Calu3 (cell line): ENCODE measurements at regions not wholly inside any gene's neighbourhood (a gene's known extent, or its start where the extent isn't known, plus 50 kb on each side); places are given as distances from the start of the nearest gene placed in this dataset.
"Not testable (repeated sequence)": the region's sequence is repeated elsewhere in the genome, so short reads cannot be mapped to it uniquely, and the experiment has no call there.

Experiments
- BruUV-seq: library from RNA; stranded (reverse); fragments of 400-500 nt; replicated peaks from 2 replicates; lab custom pipeline; 2021; lab: Mats Ljungman, UMichigan
- CTCF ChIA-PET: fragments of 300-600 bp; sonication (Branson Sonifier 250); formaldehyde crosslinking; loops from one replicate; lab custom pipeline; 2022; ENCODE audit warnings: antibody characterized with exemption; lab: Charles Lee
- DNase-seq: peaks from one replicate; pipeline ENCODE4 v3.0.0; 2022
- H3K27ac Mint-ChIP-seq: one replicate; pipeline ENCODE4 v1.8.0; 2022; ENCODE audit warnings: mixed read lengths; ENCODE audit not compliant: unreplicated experiment
- H3K27me3 Mint-ChIP-seq: one replicate; pipeline ENCODE4 v1.8.0; 2022; ENCODE audit warnings: mixed read lengths; ENCODE audit not compliant: unreplicated experiment
- H3K36me3 Mint-ChIP-seq: one replicate; pipeline ENCODE4 v1.8.0; 2022; ENCODE audit warnings: mild to moderate bottlenecking, moderate library complexity, mixed read lengths; ENCODE audit not compliant: insufficient read depth, unreplicated experiment
- H3K4me1 Mint-ChIP-seq: one replicate; pipeline ENCODE4 v1.8.0; 2022; ENCODE audit warnings: mild to moderate bottlenecking, low read depth, mixed read lengths; ENCODE audit not compliant: unreplicated experiment
- H3K4me3 Mint-ChIP-seq: one replicate; pipeline ENCODE4 v1.8.0; 2022; ENCODE audit warnings: mild to moderate bottlenecking, low read depth, moderate library complexity, mixed read lengths; ENCODE audit not compliant: unreplicated experiment
- H3K9me3 Mint-ChIP-seq: one replicate; pipeline ENCODE4 v1.8.0; 2022; ENCODE audit warnings: low read depth, mixed read lengths; ENCODE audit not compliant: unreplicated experiment
- intact Hi-C: fragments of 100-400 bp; cut with micrococcal nuclease; formaldehyde crosslinking; loops from one replicate; pipeline ENCODE4 v1.10.0; 2022; ENCODE audit not compliant: unreplicated experiment
- TF ChIP-seq, protein P1 (sequence below): fragments of 200-600 bp; IDR thresholded peaks from one replicate; pipeline ENCODE4 v1.8.0; 2022; ENCODE audit warnings: antibody characterized with exemption; ENCODE audit not compliant: unreplicated experiment

DNA sequence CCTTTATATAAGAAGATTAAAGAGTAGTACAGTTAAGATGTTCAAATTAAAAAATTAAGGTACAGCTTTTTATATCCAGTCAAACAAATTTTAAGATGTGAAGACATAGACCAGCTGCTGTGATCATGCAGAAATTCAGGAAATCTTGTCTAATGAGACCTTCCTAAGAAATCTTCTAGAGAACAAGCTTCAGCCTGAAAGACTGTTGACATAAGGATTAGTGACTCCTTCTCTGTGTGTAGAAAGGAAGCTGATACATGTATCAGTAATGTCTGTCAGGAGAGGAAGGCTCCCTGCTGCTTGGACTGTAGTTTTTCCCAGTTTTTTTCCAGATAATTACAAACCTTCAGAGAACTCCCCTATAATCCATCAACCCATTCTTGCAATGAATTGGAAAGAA lies 75.8 kb upstream of the PCSK5 start:
- H3K27ac Mint-ChIP-seq, result no peak overlapping the region
- TF ChIP-seq, protein P1, sequence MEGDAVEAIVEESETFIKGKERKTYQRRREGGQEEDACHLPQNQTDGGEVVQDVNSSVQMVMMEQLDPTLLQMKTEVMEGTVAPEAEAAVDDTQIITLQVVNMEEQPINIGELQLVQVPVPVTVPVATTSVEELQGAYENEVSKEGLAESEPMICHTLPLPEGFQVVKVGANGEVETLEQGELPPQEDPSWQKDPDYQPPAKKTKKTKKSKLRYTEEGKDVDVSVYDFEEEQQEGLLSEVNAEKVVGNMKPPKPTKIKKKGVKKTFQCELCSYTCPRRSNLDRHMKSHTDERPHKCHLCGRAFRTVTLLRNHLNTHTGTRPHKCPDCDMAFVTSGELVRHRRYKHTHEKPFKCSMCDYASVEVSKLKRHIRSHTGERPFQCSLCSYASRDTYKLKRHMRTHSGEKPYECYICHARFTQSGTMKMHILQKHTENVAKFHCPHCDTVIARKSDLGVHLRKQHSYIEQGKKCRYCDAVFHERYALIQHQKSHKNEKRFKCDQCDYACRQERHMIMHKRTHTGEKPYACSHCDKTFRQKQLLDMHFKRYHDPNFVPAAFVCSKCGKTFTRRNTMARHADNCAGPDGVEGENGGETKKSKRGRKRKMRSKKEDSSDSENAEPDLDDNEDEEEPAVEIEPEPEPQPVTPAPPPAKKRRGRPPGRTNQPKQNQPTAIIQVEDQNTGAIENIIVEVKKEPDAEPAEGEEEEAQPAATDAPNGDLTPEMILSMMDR, result no peak
- peaks cover 3% of the 10 kb centered on the region for H3K9me3 Mint-ChIP-seq
- H3K27me3 Mint-ChIP-seq, result peaks cover 10% of the 10 kb centered on the region
- DNase-seq, result no peak
- no TSS peak for BruUV-seq
- H3K4me3 Mint-ChIP-seq, result no peak overlapping the region
- CTCF ChIA-PET, result no interaction called here
- intact Hi-C loops, result no loop called here
- no peaks in the 10 kb centered on the region for H3K4me1 Mint-ChIP-seq
- H3K36me3 Mint-ChIP-seq, result no peaks in the 10 kb centered on the region

DNA sequence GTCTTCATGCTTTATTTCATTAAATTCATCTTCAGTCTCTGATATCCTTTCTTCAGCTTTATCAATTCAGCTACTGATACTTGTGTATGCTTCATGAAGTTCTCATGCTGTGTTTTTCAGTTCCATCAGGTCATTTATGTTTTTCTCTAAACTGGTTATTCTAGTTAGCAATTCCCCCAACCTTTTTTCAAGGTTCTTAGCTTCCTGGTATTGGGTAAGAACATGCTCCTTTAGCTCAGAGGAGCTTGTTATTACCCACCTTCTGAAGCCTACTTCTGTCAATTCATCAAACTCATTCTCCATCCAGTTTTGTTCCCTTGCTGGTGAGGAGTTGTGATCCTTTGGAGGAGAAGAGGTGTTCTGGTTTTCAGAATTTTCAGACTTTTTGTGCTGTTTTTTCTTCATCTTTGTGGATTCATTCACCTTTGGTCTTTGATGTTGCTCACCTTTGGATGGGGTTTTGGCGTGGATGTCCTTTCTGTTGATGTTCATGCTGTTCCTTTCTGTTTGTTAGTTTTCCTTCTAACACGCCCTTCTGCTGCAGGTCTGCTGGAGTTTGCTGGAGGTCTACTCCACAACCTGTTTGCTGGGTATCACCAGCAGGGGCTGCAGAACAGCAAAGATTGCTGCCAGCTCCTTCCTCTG lies 69.9 kb upstream of the PCSK5 start:
- peaks cover 24% of the 10 kb centered on the region for H3K4me1 Mint-ChIP-seq
- CTCF ChIA-PET, H3K36me3 Mint-ChIP-seq, intact Hi-C loops, H3K4me3 Mint-ChIP-seq, DNase-seq, H3K27me3 Mint-ChIP-seq, H3K9me3 Mint-ChIP-seq, BruUV-seq: not testable (repeated sequence)
- peak overlapping the region; percentile 70 for H3K27ac Mint-ChIP-seq

DNA sequence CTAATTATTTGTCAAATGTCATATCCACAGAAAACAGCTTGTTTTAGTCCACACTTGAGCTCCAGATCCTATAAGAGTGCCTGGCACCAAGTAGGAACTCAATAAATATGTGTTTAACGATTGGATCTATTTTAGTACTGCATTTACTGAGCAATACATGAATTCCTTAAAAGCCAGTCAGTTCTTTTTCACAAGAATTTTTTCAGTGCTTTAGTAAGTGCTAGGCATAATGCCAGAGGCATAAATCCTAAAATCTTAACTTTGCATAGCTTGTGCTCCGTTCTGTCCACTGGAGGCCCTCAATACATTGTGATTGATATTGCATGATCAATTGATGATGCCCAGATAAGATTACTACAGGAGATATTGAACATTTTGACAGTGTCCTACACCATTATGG lies 67.3 kb upstream of the PCSK5 start:
- Mint-ChIP-seq H3K36me3 (peaks cover 4% of the 10 kb centered on the region), H3K27ac (no peak overlapping the region), H3K4me1 (peaks cover 31% of the 10 kb centered on the region), H3K27me3 (peaks cover 7% of the 10 kb centered on the region), H3K4me3 (no peak overlapping the region), H3K9me3 (peaks cover 6% of the 10 kb centered on the region)
- CTCF ChIA-PET, result no interaction called here
- intact Hi-C loops, result no loop called here
- no TSS peak for BruUV-seq
- TF ChIP-seq, protein P1, result no peak
- DNase-seq, result no peak

DNA sequence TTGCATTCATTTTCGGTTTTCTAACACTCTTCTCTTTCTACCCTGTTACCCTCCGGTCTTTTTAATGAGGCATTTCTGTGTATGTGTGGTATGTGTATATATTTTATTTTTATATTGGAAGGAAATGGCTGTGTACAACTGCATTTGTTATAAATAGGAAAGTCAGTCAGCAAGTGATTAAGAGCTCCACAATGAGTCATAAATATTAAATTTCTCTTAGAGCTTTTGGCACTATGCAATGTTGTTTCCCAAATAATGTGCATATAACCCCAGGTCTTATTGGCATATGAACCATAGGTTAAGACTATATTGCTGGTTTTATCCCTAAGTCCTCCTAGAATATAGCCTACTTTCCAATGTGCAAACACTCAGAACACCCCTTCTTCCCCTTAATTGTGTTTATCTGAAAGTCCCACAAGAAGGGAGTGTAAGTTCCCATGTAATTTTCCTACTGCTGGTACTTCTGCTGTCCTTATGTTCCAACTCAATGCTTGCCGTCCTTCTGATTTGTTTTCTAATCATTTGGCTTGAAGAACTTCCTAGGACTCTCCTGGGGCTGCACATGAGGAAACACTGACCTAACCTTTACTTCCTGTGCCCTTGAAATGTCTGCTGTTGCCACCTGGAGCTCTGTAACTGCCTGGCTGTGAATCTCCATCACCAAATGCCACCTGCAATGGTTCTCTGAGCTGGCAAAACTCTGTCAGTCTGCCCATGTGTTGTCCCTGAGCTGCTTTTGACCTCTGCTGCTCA lies 65.5 kb upstream of the PCSK5 start:
- H3K27ac Mint-ChIP-seq, result no peak overlapping the region
- no peak overlapping the region for H3K4me3 Mint-ChIP-seq
- H3K36me3 Mint-ChIP-seq, result peaks cover 4% of the 10 kb centered on the region
- intact Hi-C loops, result no loop called here
- CTCF ChIA-PET, result no interaction called here
- TF ChIP-seq, protein P1, result no peak
- peaks cover under 1% of the 10 kb centered on the region for H3K27me3 Mint-ChIP-seq
- H3K9me3 Mint-ChIP-seq, result peaks cover 6% of the 10 kb centered on the region
- no peak for DNase-seq
- peaks cover 30% of the 10 kb centered on the region for H3K4me1 Mint-ChIP-seq
- BruUV-seq, result no TSS peak

DNA sequence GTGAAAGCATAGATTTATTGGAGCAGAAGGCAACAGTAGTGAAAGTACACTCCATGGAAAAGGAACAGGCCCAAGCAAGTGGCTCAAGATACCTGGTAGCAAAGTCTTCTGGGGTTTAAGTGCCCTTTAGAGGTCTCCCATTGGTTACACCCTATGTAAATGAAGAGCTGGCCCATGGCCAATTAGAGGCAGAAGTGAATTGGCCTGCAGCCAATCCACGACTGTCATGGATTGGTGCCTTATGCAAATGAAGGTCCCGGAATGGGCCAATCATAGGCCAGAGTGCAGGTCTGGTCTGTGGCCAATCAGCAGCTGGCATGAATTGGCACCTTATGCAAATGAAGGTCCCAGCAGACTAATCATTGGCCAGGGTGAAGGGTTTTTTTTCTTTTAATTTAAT lies 64.2 kb upstream of the PCSK5 start:
- CTCF ChIA-PET, result no interaction called here
- TF ChIP-seq, protein P1, result no peak
- no peaks in the 10 kb centered on the region for H3K36me3 Mint-ChIP-seq
- H3K27ac Mint-ChIP-seq, result no peak overlapping the region
- H3K9me3 Mint-ChIP-seq, result peaks cover 3% of the 10 kb centered on the region
- no peak for DNase-seq
- intact Hi-C loops, result no loop called here
- H3K4me1 Mint-ChIP-seq, result peaks cover 18% of the 10 kb centered on the region
- H3K27me3 Mint-ChIP-seq, result no peaks in the 10 kb centered on the region
- no TSS peak for BruUV-seq
- H3K4me3 Mint-ChIP-seq, result no peak overlapping the region
